ENCODE measurements at regions not wholly inside any gene's neighbourhood (a gene's known extent, or its start where the extent isn't known, plus 50 kb on each side); places are given as distances from the start of the nearest gene placed in this dataset.

GRCh38 chr4:189396435-189396834, 544.2 kb upstream of the FRG1 start:
- no peaks in the 10 kb centered on the region for H3K4me1 ChIP-seq (ENCODE audit: control insufficient read depth in 1 of 2, insufficient read depth in 1 of 2, low read depth in 1 of 2, low read length in 1 of 2)
- H3K4me3 ChIP-seq (ENCODE audit: low read depth in 1 of 2, low read length in 1 of 2): no peak overlapping the region
- H3K9me3 ChIP-seq: no peaks in the 10 kb centered on the region
- no peaks in the 10 kb centered on the region for H3K36me3 ChIP-seq
- TF ChIP-seq, protein P1, sequence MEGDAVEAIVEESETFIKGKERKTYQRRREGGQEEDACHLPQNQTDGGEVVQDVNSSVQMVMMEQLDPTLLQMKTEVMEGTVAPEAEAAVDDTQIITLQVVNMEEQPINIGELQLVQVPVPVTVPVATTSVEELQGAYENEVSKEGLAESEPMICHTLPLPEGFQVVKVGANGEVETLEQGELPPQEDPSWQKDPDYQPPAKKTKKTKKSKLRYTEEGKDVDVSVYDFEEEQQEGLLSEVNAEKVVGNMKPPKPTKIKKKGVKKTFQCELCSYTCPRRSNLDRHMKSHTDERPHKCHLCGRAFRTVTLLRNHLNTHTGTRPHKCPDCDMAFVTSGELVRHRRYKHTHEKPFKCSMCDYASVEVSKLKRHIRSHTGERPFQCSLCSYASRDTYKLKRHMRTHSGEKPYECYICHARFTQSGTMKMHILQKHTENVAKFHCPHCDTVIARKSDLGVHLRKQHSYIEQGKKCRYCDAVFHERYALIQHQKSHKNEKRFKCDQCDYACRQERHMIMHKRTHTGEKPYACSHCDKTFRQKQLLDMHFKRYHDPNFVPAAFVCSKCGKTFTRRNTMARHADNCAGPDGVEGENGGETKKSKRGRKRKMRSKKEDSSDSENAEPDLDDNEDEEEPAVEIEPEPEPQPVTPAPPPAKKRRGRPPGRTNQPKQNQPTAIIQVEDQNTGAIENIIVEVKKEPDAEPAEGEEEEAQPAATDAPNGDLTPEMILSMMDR (IDR thresholded peaks at IDR 0.05): no peak
- no peaks in the 10 kb centered on the region for H3K27me3 ChIP-seq
- H3K27ac ChIP-seq: no peak overlapping the region

- no peaks in the 10 kb centered on the region for H3K9me3 ChIP-seq
- H3K4me3 ChIP-seq (ENCODE audit: low read depth in 1 of 2, low read length in 1 of 2): no peak overlapping the region
- H3K27ac ChIP-seq: no peak overlapping the region
- H3K27me3 ChIP-seq: no peaks in the 10 kb centered on the region
- no peaks in the 10 kb centered on the region for H3K36me3 ChIP-seq
- H3K4me1 ChIP-seq (ENCODE audit: control insufficient read depth in 1 of 2, insufficient read depth in 1 of 2, low read depth in 1 of 2, low read length in 1 of 2): no peaks in the 10 kb centered on the region
- TF ChIP-seq, protein P1 (IDR thresholded peaks at IDR 0.05): no peak
Observed at GRCh38 chr4:189404271-189404670, 536.4 kb upstream of the FRG1 start.

GRCh38 chr4:189409158-189409557, 531.5 kb upstream of the FRG1 start:
- Histone ChIP-seq H3K27me3 (no peaks in the 10 kb centered on the region), H3K36me3 (no peaks in the 10 kb centered on the region)

DNA sequence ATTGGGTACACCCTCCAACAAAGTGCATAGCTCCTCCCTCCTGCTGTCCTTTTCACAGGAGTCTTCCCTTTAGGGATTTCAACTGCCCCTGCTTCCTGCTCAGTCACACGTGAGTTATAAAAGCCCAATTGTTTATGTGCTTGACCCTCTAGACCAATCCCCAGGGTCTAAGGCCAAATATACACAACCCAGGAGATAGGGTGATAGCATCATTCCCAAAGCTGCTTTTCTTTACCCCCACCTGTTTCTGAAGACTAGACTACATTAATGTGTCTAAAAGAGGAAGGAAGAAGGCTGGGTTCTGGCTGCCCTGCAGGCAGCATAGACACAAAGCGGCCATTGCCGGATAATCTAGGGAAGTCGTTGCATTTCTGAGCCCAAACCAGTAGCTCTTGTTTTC, 526.7 kb upstream of the FRG1 start:
- H3K36me3 ChIP-seq: no peaks in the 10 kb centered on the region
- H3K9me3 ChIP-seq: no peaks in the 10 kb centered on the region
- H3K4me3 ChIP-seq (ENCODE audit: low read depth in 1 of 2, low read length in 1 of 2): no peak overlapping the region
- no peaks in the 10 kb centered on the region for H3K27me3 ChIP-seq
- H3K4me1 ChIP-seq (ENCODE audit: control insufficient read depth in 1 of 2, insufficient read depth in 1 of 2, low read depth in 1 of 2, low read length in 1 of 2): no peaks in the 10 kb centered on the region
- TF ChIP-seq, protein P1 (IDR thresholded peaks at IDR 0.05): no peak
- no peak overlapping the region for H3K27ac ChIP-seq

More at GRCh38 chr4:189409158-189409557, 531.5 kb upstream of the FRG1 start:
- H3K27ac ChIP-seq: no peak overlapping the region
- no peaks in the 10 kb centered on the region for H3K4me1 ChIP-seq (ENCODE audit: control insufficient read depth in 1 of 2, insufficient read depth in 1 of 2, low read depth in 1 of 2, low read length in 1 of 2)
- TF ChIP-seq, protein P1 (IDR thresholded peaks at IDR 0.05): no peak
- H3K9me3 ChIP-seq: no peaks in the 10 kb centered on the region
- H3K4me3 ChIP-seq (ENCODE audit: low read depth in 1 of 2, low read length in 1 of 2): no peak overlapping the region

DNA sequence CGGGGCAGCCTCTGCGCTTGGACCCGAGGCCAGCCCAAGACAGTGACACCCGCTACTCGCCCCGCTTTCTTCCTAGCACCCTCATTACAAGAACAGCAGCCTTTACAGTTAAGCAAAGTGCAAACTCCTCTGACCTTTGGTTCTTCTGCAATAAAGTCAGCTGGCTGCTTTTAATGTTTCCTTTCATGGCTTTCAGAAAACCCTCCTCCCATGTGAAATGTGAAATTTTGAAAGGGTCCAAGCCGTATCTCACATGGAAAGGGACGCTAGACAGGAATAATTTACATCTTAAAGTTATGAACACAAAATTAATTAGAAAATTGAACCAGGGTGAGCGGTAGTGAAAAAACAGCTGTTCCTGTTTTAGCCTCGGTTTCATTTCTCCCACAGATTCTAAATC, 520.1 kb upstream of the FRG1 start:
- Histone ChIP-seq H3K4me3 (ENCODE audit: low read depth in 1 of 2, low read length in 1 of 2) (no peak overlapping the region), H3K4me1 (ENCODE audit: control insufficient read depth in 1 of 2, insufficient read depth in 1 of 2, low read depth in 1 of 2, low read length in 1 of 2) (no peaks in the 10 kb centered on the region), H3K27me3 (no peaks in the 10 kb centered on the region), H3K9me3 (no peaks in the 10 kb centered on the region), H3K36me3 (no peaks in the 10 kb centered on the region), H3K27ac (no peak overlapping the region)
- TF ChIP-seq, protein P1 (IDR thresholded peaks at IDR 0.05): no peak

DNA sequence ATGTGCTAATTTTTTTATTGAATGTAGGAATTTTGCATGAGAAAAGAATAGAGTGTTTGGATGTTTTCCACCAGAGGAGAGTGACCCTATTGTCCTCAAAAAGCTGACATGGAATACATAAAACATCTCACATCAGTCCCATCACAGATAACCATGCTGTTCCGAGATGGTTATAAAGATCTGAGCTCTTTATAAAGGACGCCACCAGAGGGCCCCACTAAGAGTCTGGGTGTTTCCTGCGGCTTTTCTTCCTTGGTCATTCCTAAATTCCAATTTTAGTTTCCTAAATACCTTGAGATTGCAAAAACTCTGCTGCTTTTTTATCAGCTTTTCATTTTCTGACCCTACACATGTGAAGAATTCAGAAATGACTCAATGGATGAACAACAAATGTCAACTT, 504.5 kb upstream of the FRG1 start:
- H3K4me3 ChIP-seq (ENCODE audit: low read depth in 1 of 2, low read length in 1 of 2): no peak overlapping the region
- H3K4me1 ChIP-seq (ENCODE audit: control insufficient read depth in 1 of 2, insufficient read depth in 1 of 2, low read depth in 1 of 2, low read length in 1 of 2): no peaks in the 10 kb centered on the region
- no peaks in the 10 kb centered on the region for H3K36me3 ChIP-seq
- H3K27ac ChIP-seq: no peak overlapping the region
- TF ChIP-seq, protein P1 (IDR thresholded peaks at IDR 0.05): no peak
- no peaks in the 10 kb centered on the region for H3K9me3 ChIP-seq
- no peaks in the 10 kb centered on the region for H3K27me3 ChIP-seq

All from neutrophil (primary cell).